Muscle of leg (tissue), 3 donors: ENCODE measurements at regions not wholly inside any gene's neighbourhood (a gene's known extent, or its start where the extent isn't known, plus 50 kb on each side); places are given as distances from the start of the nearest gene placed in this dataset.

ENCODE experiments used
- DNase-seq: peaks from one replicate; pipeline ENCODE4 v3.0.0; 2013
- H3K27ac ChIP-seq: one replicate; pipeline ENCODE4 v1.5.1; 2013; ENCODE audit warnings: mild to moderate bottlenecking, low read length, control low read depth
- H3K27me3 ChIP-seq: one replicate; pipeline ENCODE4 v1.6.1; 2013; ENCODE audit warnings: low read length; ENCODE audit not compliant: control insufficient read depth, insufficient read depth
- H3K36me3 ChIP-seq: one replicate; pipeline ENCODE4 v1.6.1; 2013; ENCODE audit warnings: low read length; ENCODE audit not compliant: control insufficient read depth, insufficient read depth
- H3K4me1 ChIP-seq: one replicate; pipeline ENCODE4 v1.6.1; 2013; ENCODE audit warnings: low read length; ENCODE audit not compliant: control insufficient read depth, insufficient read depth
- H3K4me3 ChIP-seq: one replicate; pipeline ENCODE4 v1.5.1; 2013; ENCODE audit warnings: low read length, control low read depth
- H3K9me3 ChIP-seq: replicated peaks from 2 replicates; pipeline ENCODE4 v1.6.1; 2013; ENCODE audit warnings: low read depth, low read length; ENCODE audit not compliant: control insufficient read depth
- WGBS: methylation state at CpG from one replicate; pipeline ENCODE4 v1.1.5; 2013; ENCODE audit warnings: missing lambda C conversion rate; ENCODE audit not compliant: insufficient coverage; 5-methylcytosine and 5-hydroxymethylcytosine counted together

DNA sequence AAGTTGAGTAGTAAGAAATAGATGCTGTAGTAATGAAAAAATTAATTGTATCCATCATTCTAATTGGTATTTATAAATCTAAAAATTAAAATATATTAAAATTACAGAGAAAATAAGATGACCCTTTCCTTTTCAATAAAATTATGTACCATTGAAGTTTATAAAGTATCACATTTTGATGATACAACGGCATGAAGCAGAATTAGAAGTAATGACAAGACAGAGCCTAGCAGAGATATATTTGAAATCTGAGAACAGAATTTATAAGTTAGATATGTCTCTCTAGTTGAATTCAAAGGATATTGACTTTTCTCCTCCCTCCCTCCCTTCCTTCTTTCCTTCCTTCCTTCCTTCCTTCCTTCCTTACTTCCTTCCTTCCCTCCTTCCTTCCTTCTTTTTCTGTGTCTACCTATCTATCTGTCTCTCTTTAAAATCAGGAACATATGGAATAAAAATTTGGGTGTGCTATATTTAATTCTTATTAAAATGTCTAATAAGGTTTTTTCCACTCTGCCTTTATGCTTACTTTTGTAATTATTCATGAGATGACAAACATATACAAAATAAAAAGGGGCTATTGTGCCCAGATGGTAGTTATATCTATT lies 258.5 kb upstream of the CD180 start:
- no peaks in the 10 kb centered on the region for H3K27me3 ChIP-seq
- no peaks in the 10 kb centered on the region for H3K9me3 ChIP-seq
- H3K4me3 ChIP-seq, result no peak overlapping the region
- H3K27ac ChIP-seq, result no peak overlapping the region
- H3K4me1 ChIP-seq, result no peaks in the 10 kb centered on the region
- DNase-seq, result no peak
- H3K36me3 ChIP-seq, result no peaks in the 10 kb centered on the region
- WGBS, result no CpG with 5 or more reads among the region's 1 CpG

DNA sequence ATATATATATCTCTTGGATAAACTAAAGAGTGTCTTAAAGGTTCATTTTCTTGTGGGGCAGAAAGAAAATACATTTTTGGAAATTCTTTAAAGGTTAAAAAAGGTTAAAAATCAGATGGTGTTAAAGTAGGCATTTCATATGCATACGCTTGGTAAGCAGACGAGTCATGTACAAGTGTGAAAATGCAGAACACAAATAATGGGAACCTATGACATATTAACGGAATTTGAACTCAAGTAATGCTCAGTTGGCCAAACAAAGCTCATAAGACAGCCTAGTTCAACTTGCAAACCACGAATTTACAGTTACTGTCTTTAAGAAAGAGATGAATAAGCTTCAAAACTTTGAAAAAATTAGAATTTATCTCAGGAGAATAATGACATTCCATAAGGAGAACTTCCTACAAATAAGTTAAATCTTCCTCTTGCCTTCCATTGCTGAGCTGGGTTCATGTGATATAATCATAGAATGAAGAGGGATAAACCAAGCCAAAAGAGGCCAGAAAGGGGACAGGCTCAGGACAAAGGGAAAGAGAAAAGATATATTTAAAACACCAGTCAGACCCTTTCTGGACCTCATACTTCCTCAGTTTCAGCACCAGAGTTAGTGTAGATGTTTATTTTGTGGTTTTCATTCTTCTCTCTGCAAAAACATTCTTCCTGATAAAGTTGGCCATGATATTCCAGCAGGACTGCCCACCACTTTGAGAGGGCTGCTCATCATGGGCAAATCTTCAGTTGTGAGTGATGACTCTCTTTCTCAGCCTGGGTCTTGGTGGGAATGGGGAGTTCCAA lies 256.7 kb upstream of the CD180 start:
- Histone ChIP-seq H3K4me3 (no peak overlapping the region), H3K27ac (no peak overlapping the region), H3K9me3 (no peaks in the 10 kb centered on the region), H3K27me3 (no peaks in the 10 kb centered on the region), H3K4me1 (no peaks in the 10 kb centered on the region), H3K36me3 (no peaks in the 10 kb centered on the region)
- 100% methylated on average over 1 of the region's 4 CpGs for WGBS
- peak; percentile 15 for DNase-seq

DNA sequence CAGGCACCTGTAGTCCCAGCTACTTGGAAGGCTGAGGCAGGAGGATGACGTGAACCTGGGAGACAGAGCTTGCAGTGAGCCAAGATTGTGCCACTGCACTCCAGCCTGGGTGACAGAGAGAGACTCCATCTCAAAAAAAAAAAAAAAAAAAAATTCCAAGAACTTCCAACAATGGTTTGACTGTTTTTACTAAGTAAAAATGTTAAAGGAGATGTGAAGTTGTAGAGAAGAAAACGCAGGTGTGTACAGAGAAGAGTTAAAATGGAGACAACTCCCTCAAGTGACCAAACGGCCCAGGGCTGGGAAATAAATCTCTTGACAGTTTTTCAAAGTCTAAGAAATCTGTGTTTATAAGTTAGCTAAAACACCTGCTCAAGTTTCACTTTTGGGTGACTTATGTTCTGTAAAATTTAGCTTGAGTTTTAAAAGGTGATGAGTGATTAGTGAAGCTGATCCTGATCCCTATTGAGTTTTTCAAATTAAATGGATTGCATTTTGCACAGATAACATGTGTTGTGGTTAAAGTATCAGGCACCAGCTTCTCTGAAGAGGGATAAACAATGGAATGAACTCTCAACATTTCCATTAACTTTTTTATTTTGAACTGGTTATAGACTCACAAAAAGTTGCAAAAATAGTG lies 255.2 kb upstream of the CD180 start:
- Histone ChIP-seq H3K27me3 (no peaks in the 10 kb centered on the region), H3K9me3 (no peaks in the 10 kb centered on the region), H3K4me3 (no peak overlapping the region), H3K4me1 (no peaks in the 10 kb centered on the region), H3K27ac (no peak overlapping the region), H3K36me3 (no peaks in the 10 kb centered on the region)
- WGBS, result 60% methylated on average over 1 of the region's 3 CpGs
- no peak for DNase-seq

DNA sequence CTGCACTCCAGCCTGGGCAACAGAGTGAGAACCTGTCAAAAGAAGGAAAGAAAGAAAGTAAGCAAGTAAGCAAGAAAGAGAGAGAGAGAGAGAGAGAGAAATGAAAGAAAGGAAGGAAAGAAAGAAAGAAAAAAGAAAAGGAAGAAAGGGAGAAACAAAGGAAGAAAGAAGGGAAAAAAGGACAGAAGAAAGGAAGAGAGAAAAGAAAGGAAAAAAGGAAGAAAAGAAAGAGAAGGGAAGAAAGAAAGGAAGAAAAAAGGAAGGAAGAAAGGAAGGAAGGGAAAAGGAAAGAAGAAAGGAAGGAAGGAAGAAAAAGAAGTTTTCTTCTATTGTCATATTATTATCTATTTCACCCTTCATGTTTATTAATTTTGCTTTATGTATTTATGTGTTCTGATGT lies 251.1 kb upstream of the CD180 start:
- no peak for DNase-seq
- Histone ChIP-seq H3K9me3 (no peaks in the 10 kb centered on the region), H3K4me3 (no peak overlapping the region)

DNA sequence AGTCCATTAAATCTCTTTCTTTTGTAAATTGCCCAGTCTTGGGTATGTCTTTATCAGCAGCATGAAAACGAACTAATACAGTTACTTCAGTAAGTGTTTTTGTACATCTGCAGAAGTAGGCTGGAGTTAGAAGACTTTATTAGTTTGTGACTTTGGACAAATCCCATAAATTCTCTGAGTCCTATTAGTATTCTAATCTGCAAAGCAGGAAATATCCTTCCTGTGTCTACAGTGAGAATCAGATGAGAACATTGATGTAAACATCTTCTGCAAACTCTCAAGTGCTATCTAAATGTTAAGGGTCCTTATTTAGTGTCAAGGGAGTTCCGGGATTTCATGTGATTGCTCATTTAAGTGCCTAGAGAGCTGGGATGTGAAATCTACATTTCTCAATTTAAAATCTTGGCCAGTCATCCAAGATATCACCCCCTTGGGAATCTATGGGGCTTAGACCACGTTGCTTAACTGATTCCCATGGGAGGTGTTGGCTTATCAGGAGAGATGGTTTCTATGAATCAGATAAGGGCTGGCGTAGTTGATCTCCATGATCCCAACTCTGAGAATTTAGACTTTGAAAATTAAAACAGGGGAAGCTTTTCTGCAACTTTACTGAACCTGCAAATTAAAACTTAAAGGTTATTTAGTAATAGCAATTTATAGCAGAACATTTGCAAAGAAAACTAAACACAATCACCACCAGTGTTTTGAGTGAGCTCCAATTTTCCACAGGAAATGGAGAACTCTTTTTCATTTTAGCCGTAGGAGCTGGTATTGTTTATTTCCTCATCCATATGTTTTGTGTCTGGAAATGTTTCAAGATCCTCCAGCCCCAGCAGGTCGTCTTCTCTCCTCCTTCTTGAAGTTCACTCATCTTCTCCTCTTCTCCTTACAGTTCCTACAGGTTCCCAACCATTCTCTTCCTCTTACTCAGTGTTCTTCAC lies 241.6 kb upstream of the CD180 start:
- Histone ChIP-seq H3K27me3 (no peaks in the 10 kb centered on the region), H3K4me1 (no peaks in the 10 kb centered on the region), H3K4me3 (no peak overlapping the region), H3K9me3 (no peaks in the 10 kb centered on the region), H3K36me3 (no peaks in the 10 kb centered on the region), H3K27ac (no peak overlapping the region)
- 25% methylated on average over 1 of the region's 6 CpGs for WGBS
- DNase-seq, result peak; percentile 71

More for the DNA sequence above, 251.1 kb upstream of the CD180 start:
- Histone ChIP-seq H3K27ac (no peak overlapping the region), H3K36me3 (no peaks in the 10 kb centered on the region), H3K4me1 (no peaks in the 10 kb centered on the region), H3K27me3 (no peaks in the 10 kb centered on the region)

DNA sequence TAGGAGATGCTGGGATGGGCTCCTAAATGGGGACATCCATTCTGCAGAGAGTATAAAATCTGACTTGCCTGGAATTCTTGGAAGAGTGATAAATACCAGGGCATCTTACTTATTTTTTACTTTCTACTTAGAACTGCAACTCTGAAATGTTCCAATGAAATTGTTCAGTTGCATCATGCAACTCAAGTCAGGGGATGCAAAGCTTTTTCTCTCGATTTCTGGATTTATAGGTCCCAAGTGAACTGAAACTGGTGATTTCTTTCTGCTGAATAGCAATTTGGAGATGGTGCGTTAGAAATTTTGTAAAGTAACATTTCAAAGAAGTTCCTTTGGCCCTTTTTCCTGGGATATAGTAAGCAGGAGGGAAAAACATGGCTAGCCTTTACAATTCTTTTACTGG lies 238.4 kb upstream of the CD180 start:
- Histone ChIP-seq H3K9me3 (no peaks in the 10 kb centered on the region), H3K36me3 (no peaks in the 10 kb centered on the region), H3K27me3 (no peaks in the 10 kb centered on the region), H3K27ac (no peak overlapping the region), H3K4me1 (no peaks in the 10 kb centered on the region), H3K4me3 (no peak overlapping the region)
- whole genome bisulfite sequencing, result 20% methylated on average over 1 of the region's 2 CpGs
- peak; percentile 80 for DNase-seq

DNA sequence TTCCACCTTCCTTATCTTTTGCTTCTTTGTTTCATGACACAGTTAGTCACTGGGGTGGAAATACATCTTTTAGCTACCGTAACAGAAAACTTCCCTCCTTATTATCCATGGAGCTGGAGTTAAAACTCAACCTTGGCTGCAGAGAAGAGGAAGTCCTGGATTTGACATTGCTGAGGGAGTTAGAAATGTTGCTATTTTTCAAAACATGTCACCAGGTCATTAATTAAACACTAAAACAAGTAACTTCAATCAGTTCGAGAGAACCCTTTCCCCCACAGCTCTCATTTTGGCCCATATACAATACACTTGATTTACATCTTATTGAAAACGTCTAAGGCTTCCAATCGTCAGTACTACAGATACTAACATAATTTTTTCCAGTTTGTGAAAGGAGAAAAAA lies 237.9 kb upstream of the CD180 start:
- no CpG with 5 or more reads among the region's 4 CpGs for WGBS
- H3K4me1 ChIP-seq, result no peaks in the 10 kb centered on the region
- H3K9me3 ChIP-seq, result no peaks in the 10 kb centered on the region
- H3K27ac ChIP-seq, result no peak overlapping the region
- no peak overlapping the region for H3K4me3 ChIP-seq
- H3K27me3 ChIP-seq, result no peaks in the 10 kb centered on the region
- no peaks in the 10 kb centered on the region for H3K36me3 ChIP-seq
- DNase-seq, result peak; percentile 75

DNA sequence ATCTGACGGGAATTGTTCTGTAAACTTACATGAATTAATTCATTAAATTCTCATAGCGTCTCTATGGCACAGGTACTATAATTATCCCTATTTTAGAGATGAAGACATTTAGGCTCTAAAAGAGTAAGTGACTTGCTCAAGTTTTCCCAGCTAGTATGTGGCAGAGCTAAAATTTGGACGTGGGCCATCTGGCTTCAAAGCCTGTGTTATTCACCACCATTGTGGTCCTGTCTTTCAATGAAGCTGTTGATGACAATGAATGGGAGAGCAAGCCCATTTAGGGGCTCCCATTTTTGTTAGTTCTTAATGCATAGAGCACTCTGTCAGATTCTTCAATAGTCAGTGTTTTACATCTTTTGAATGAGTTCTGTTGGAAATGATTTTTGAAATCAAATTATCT lies 236.0 kb upstream of the CD180 start:
- no peaks in the 10 kb centered on the region for H3K27me3 ChIP-seq
- no peak for DNase-seq
- H3K9me3 ChIP-seq, result no peaks in the 10 kb centered on the region
- H3K4me1 ChIP-seq, result no peaks in the 10 kb centered on the region
- no peaks in the 10 kb centered on the region for H3K36me3 ChIP-seq
- H3K27ac ChIP-seq, result no peak overlapping the region
- WGBS, result no CpG with 5 or more reads among the region's 3 CpGs
- no peak overlapping the region for H3K4me3 ChIP-seq

DNA sequence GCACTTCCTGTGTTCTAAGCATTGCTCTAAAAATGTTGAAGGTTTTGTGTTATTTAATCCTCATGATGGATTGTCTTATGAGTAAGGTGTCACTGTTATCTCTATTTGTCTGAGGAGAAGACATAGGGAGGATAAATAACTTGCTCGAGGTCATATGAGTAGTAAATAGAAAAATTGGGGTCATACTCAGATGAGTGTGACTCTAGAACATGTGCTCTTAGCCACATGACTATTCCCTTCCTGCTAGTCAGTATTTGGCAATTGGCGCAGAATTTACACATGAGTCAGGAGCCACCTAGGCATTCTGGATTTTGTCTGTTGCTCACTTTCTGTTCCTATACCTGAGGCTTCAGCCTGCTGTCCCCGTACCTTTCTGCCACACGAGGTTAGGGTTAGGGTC lies 234.6 kb upstream of the CD180 start:
- Histone ChIP-seq H3K27me3 (no peaks in the 10 kb centered on the region), H3K36me3 (no peaks in the 10 kb centered on the region), H3K4me1 (no peaks in the 10 kb centered on the region), H3K9me3 (no peaks in the 10 kb centered on the region), H3K27ac (no peak overlapping the region), H3K4me3 (no peak overlapping the region)
- DNase-seq, result no peak
- 100% methylated on average over 1 of the region's 4 CpGs for WGBS

DNA sequence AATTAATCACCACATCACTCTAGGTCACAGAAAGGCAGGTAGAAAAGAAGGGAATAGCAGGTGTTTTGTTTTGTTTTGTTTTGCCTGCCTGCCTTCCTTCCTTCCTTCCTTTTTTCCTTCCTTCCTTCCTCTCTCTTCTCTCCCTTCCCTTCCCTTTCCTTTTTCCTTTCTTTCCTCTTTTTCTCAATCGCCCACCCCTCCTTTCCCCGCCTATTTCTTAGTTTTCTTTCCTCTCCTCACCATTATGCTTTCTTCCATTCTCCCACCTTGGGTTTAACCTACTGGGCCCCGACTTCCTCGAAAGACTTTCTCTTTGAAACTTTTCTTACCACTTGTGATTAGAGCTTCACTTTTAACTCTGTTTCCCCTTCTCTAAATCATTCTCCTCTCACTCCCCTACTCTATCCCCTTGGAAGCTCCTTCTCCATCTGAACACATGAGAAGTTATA lies 231.3 kb upstream of the CD180 start:
- H3K27ac ChIP-seq, result no peak overlapping the region
- H3K36me3 ChIP-seq, result no peaks in the 10 kb centered on the region
- H3K27me3 ChIP-seq, result no peaks in the 10 kb centered on the region
- WGBS, result 94% methylated on average over 4 of the region's 4 CpGs
- H3K4me3 ChIP-seq, result no peak overlapping the region
- DNase-seq, result no peak
- H3K4me1 ChIP-seq, result no peaks in the 10 kb centered on the region
- H3K9me3 ChIP-seq, result no peaks in the 10 kb centered on the region
